ENCODE measurements at regions not wholly inside any gene's neighbourhood (a gene's known extent, or its start where the extent isn't known, plus 50 kb on each side); places are given as distances from the start of the nearest gene placed in this dataset.

- TF ChIP-seq EZH2 (IDR thresholded peaks at IDR 0.05) (no peak), CTCF (IDR thresholded peaks at IDR 0.05 in 2 of 3, conservative IDR thresholded peaks at IDR 0.05 in 1 of 3; ENCODE audit: borderline replicate concordance in 1 of 3, insufficient read depth in 1 of 3, low read depth in 2 of 3, low read length in 2 of 3) (peak; percentile 17 to 47 (median 41); a peak in 3 of 6 replicates), POLR2AphosphoS5 (IDR thresholded peaks at IDR 0.05; ENCODE audit: low read depth, low read length) (no peak), ZNF274 (IDR thresholded peaks at IDR 0.05; ENCODE audit: low read depth, low read length) (no peak), YY1 (IDR thresholded peaks at IDR 0.05; ENCODE audit: extremely low read depth, insufficient replicate concordance, low read depth, low read length) (no peak), CEBPB (IDR thresholded peaks at IDR 0.05; ENCODE audit: low read depth) (no peak), TCF7L2 (IDR thresholded peaks at IDR 0.05; ENCODE audit: borderline replicate concordance, extremely low read depth, insufficient read depth, insufficient read length) (no peak), JUND (IDR thresholded peaks at IDR 0.05) (no peak), POLR2A (IDR thresholded peaks at IDR 0.05; ENCODE audit: borderline replicate concordance, extremely low read depth, insufficient read depth, insufficient read length) (no peak), REST (IDR thresholded peaks at IDR 0.05; ENCODE audit: low read depth) (no peak)
Observed at GRCh38 chr2:49490710-49491109, 336.4 kb upstream of the FSHR start.
